Prostate gland (tissue), 2 donors: ENCODE measurements at regions not wholly inside any gene's neighbourhood (a gene's known extent, or its start where the extent isn't known, plus 50 kb on each side); places are given as distances from the start of the nearest gene placed in this dataset.

Experiments used
- DNase-seq: peaks from one replicate; pipeline ENCODE4 v3.0.0-alpha.2; 2019; ENCODE audit warnings: low spot score
- H3K27ac ChIP-seq, 2 donors: fragments of 200-600 bp; sonication (generic); 2 replicates each; pipeline ENCODE4 v1.5.1; 2017 to 2019
- H3K27me3 ChIP-seq: fragments of 200-600 bp; sonication (generic); replicated peaks from 2 replicates; pipeline ENCODE4 v1.5.1; 2019; ENCODE audit not compliant: insufficient read depth
- H3K36me3 ChIP-seq, 2 donors: fragments of 200-600 bp; sonication (generic); 1 replicate in 1 of 2; 2 replicates in 1 of 2; pipeline versions ENCODE4 v1.5.1 to v1.8.1; 2017 to 2019
- H3K4me1 ChIP-seq: fragments of 200-600 bp; sonication (generic); replicated peaks from 2 replicates; pipeline ENCODE4 v1.5.1; 2019
- H3K4me3 ChIP-seq, 2 donors: fragments of 200-600 bp; sonication (generic); 2 replicates each; pipeline ENCODE4 v1.5.1; 2017 to 2019
- H3K9me3 ChIP-seq: fragments of 200-600 bp; sonication (generic); 2 replicates; pipeline ENCODE4 v1.5.1; 2017
- CTCF ChIP-seq, 4 experiments: fragments of 200-600 bp in 2 of 4; fragments of 450-650 bp in 2 of 4; sonication (generic) in 2 of 4; IDR thresholded peaks; 1 replicate in 3 of 4; 2 replicates in 1 of 4; pipeline ENCODE4 v1.5.1; 2016 to 2019; ENCODE audit warnings: antibody characterized with exemption in 4 of 4, mild to moderate bottlenecking in 2 of 4, moderate library complexity in 2 of 4
- POLR2A ChIP-seq: fragments of 450-650 bp; IDR thresholded peaks from one replicate; pipeline ENCODE4 v1.6.1; 2016; ENCODE audit warnings: antibody characterized with exemption, mild to moderate bottlenecking
- POLR2AphosphoS5 ChIP-seq: sonication (generic); formaldehyde crosslinking; IDR thresholded peaks from one replicate; pipeline ENCODE4 v1.6.1; 2017; ENCODE audit warnings: antibody characterized with exemption
- whole genome bisulfite sequencing: methylation state at CpG from one replicate; pipeline ENCODE4 v1.1.5; 2018; 5-methylcytosine and 5-hydroxymethylcytosine counted together
- intact Hi-C: fragments of 100-400 bp; cut with DNase I; formaldehyde crosslinking; loops from one replicate; pipeline ENCODE4 v1.14.2; 2022

DNA sequence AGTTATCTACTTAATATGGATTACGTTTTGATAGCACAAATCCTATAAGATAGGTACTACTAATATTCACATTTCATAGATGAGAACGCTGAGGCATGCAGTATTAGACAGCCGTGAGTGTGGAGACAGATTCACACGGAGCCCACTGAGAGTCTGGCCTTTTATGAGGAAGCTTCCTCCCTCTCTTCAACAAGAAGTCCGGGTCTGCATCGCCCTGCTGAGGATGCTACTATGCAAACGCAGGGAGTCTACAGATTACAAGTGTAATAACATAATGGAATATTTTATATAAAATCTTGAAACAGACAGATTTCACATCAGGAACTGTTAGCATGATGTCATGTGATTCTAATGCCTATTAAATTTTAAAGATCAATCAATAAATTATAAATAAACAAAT lies 255.9 kb upstream of the GLI3 start:
- Histone ChIP-seq H3K27me3 (peaks cover 2% of the 10 kb centered on the region), H3K4me1 (no peaks in the 10 kb centered on the region), H3K9me3 (no peaks in the 10 kb centered on the region), H3K4me3 (peak overlapping the region in 1 of 2 donors; percentile 32), H3K27ac (no peak overlapping the region), H3K36me3 (no peaks in the 10 kb centered on the region)
- no peak for DNase-seq
- intact Hi-C loops, result loop anchor here (5.0 to 10.0 kb wide), 2 partner anchors 256 to 548 kb away; partner anchors contain the start of gene GLI3
- WGBS, result 49% methylated on average over 7 of the region's 7 CpGs
- no peak for TF ChIP-seq POLR2AphosphoS5
- TF ChIP-seq POLR2A, result no peak

- H3K4me3 ChIP-seq, result no peak overlapping the region
- WGBS, result 82% methylated on average over 3 of the region's 3 CpGs
- no peaks in the 10 kb centered on the region for H3K9me3 ChIP-seq
- DNase-seq, result no peak
- peaks cover 2% of the 10 kb centered on the region for H3K27me3 ChIP-seq
- H3K4me1 ChIP-seq, result no peaks in the 10 kb centered on the region
- intact Hi-C loops, result loop anchor here (5.0 to 10.0 kb wide), 2 partner anchors 254 to 546 kb away; partner anchors contain the start of gene GLI3
- H3K36me3 ChIP-seq, result no peaks in the 10 kb centered on the region
- H3K27ac ChIP-seq, result no peak overlapping the region
- TF ChIP-seq CTCF (IDR thresholded peaks at IDR 0.05), result no peak
- no peak for TF ChIP-seq POLR2AphosphoS5
- no peak for TF ChIP-seq POLR2A
Observed at GRCh38 chr7:42491106-42491505, 254.1 kb upstream of the GLI3 start.

DNA sequence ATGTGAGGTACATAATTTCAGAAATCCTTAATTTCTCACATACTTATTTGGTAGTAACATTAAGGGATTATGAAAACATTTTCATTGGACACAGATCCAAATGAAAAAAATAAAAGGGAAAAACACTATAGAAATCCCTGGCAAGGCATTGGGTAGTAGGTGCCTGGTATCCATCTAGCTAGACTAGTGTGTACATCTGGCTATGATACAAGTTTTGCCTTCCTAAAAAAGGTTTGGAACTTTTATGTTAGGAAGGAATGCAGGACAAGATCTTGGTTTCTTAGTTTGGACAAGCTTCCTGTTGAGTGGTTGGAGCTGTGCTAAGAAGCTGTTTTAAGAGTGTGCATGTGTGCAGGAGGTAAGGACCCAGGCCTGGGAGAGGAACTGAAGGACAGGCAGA lies 252.3 kb upstream of the GLI3 start:
- no peaks in the 10 kb centered on the region for H3K27me3 ChIP-seq
- H3K4me1 ChIP-seq, result no peaks in the 10 kb centered on the region
- no peak overlapping the region for H3K4me3 ChIP-seq
- no peaks in the 10 kb centered on the region for H3K36me3 ChIP-seq
- intact Hi-C loops, result no loop called here
- DNase-seq, result no peak
- H3K9me3 ChIP-seq, result no peaks in the 10 kb centered on the region
- no peak for TF ChIP-seq POLR2A
- no peak for TF ChIP-seq POLR2AphosphoS5
- TF ChIP-seq CTCF (IDR thresholded peaks at IDR 0.05), result no peak
- H3K27ac ChIP-seq, result no peak overlapping the region

DNA sequence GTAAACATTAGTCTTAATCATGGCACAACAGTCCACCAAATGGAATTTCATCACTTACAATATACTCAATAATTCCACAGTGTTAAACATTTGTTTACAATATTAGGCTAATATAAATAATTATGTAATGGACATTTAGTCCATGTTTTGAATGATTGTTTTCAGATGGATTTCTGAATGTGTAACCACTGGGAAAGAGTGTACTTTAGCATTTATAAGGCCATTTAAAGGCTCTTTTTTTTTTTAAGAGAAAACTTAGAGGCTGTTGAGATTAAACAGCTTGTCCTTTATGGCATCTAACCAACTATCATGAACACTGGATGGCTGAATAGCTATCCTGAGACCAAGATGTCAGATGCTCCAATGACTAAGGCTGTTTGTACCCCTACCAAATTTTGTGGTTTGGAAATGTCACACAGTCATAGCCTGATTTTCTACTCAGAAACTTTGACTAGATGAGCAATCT lies 248.3 kb upstream of the GLI3 start:
- Histone ChIP-seq H3K4me1 (no peaks in the 10 kb centered on the region), H3K27me3 (no peaks in the 10 kb centered on the region), H3K36me3 (no peaks in the 10 kb centered on the region), H3K4me3 (no peak overlapping the region), H3K9me3 (no peaks in the 10 kb centered on the region), H3K27ac (no peak overlapping the region)
- intact Hi-C loops, result no loop called here
- TF ChIP-seq POLR2AphosphoS5 (no peak), POLR2A (no peak), CTCF (IDR thresholded peaks at IDR 0.05) (no peak)
- DNase-seq, result no peak

DNA sequence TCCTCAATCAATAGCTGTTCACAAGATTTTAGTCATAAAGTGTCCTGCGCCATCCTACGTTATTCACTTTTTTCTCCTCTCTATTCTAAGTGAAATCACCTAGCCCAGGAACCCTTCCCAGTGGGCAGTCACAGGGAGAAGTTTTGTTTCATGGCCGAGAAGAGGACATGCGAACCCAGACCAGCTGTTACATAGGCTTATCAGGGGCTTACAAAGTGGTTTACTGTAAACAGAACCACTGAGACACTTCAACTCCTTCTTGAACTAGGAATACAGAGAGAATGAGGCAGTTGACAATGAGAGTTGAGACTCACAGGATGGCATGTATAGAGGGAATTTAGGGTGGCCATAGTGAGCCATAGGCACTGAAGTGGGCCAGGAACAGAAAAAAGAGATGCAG lies 246.9 kb upstream of the GLI3 start:
- intact Hi-C loops, result no loop called here
- Histone ChIP-seq H3K4me3 (no peak overlapping the region), H3K36me3 (no peaks in the 10 kb centered on the region), H3K4me1 (no peaks in the 10 kb centered on the region), H3K27me3 (no peaks in the 10 kb centered on the region), H3K27ac (no peak overlapping the region), H3K9me3 (no peaks in the 10 kb centered on the region)
- 92% methylated on average over 4 of the region's 4 CpGs for WGBS
- DNase-seq, result no peak
- no peak for TF ChIP-seq POLR2AphosphoS5
- TF ChIP-seq POLR2A, result no peak
- TF ChIP-seq CTCF (IDR thresholded peaks at IDR 0.05), result no peak
